AG09309 (cell line): ENCODE measurements at regions not wholly inside any gene's neighbourhood (a gene's known extent, or its start where the extent isn't known, plus 50 kb on each side); places are given as distances from the start of the nearest gene placed in this dataset.
A peak's percentile ranks its signal among the peaks of the same experiment; 100 is the strongest.

Source experiments
- DNase-seq: peaks from one replicate; pipeline ENCODE4 v3.0.0-alpha.2; 2010; ENCODE audit warnings: low read depth
- H3K4me3 ChIP-seq: 2 replicates; pipeline ENCODE4 v1.5.1; 2011; ENCODE audit warnings: mild to moderate bottlenecking, low read depth, low read length, moderate library complexity; ENCODE audit not compliant: control insufficient read depth
- CTCF ChIP-seq: IDR thresholded peaks from 2 replicates; pipeline ENCODE4 v1.5.1; 2011; ENCODE audit warnings: mild to moderate bottlenecking, low read depth, low read length, inconsistent platforms; ENCODE audit not compliant: insufficient read depth, control insufficient read depth; ENCODE audit errors: missing control alignments

- no peak overlapping the region for H3K4me3 ChIP-seq
- TF ChIP-seq CTCF: no peak
- no peak for DNase-seq
Observed at GRCh38 chr6:137350857-137351256, 131.7 kb upstream of the IFNGR1 start.

GRCh38 chr6:137349856-137350830 lies 131.0 kb upstream of the IFNGR1 start:
- no peak overlapping the region for H3K4me3 ChIP-seq
- no peak for DNase-seq
- no peak for TF ChIP-seq CTCF

GRCh38 chr6:137348777-137349176 lies 129.6 kb upstream of the IFNGR1 start:
- no peak for TF ChIP-seq CTCF
- no peak overlapping the region for H3K4me3 ChIP-seq
- DNase-seq: no peak

- H3K4me3 ChIP-seq: no peak overlapping the region
- no peak for DNase-seq
- no peak for TF ChIP-seq CTCF
Observed at GRCh38 chr6:137343241-137343640, 124.1 kb upstream of the IFNGR1 start.

- TF ChIP-seq CTCF: no peak
- no peak for DNase-seq
- no peak overlapping the region for H3K4me3 ChIP-seq
Observed at GRCh38 chr6:137342607-137343190, 123.5 kb upstream of the IFNGR1 start.

GRCh38 chr6:137341681-137342195 lies 122.6 kb upstream of the IFNGR1 start:
- H3K4me3 ChIP-seq: no peak overlapping the region
- peak; percentile 66 for DNase-seq
- TF ChIP-seq CTCF: peak; percentile 31
